ENCODE measurements at regions not wholly inside any gene's neighbourhood (a gene's known extent, or its start where the extent isn't known, plus 50 kb on each side); places are given as distances from the start of the nearest gene placed in this dataset.

DNA sequence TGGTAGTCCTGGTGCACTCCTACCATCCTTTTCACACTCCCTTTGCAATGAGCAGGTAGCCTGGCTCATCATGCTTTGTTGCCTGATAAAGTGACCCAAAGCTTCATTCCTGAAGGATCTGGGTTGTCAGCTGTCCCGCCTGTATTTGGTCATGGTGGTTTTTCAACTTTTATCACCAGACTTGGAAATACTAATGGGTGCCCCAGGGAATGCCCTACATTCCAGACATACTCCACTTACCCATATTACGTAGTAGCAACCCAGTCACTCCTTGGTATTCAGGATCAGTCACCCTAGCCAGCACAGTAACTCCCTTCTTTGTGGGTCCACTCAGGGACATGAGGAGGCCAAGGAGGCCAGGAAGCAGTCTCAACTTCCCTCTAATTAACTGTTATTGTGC is 199.2 kb downstream of the MAFB start:
- in situ Hi-C loops (cut with HindIII; ENCODE audit: low sequenced_read_pairs): loop anchor here (10.0 kb wide), 1 partner anchor 855 kb away; no protein-coding TSS in a partner anchor
- peak; percentile 20 for DNase-seq (ENCODE audit: low read depth)
- TF ChIP-seq, protein P1, sequence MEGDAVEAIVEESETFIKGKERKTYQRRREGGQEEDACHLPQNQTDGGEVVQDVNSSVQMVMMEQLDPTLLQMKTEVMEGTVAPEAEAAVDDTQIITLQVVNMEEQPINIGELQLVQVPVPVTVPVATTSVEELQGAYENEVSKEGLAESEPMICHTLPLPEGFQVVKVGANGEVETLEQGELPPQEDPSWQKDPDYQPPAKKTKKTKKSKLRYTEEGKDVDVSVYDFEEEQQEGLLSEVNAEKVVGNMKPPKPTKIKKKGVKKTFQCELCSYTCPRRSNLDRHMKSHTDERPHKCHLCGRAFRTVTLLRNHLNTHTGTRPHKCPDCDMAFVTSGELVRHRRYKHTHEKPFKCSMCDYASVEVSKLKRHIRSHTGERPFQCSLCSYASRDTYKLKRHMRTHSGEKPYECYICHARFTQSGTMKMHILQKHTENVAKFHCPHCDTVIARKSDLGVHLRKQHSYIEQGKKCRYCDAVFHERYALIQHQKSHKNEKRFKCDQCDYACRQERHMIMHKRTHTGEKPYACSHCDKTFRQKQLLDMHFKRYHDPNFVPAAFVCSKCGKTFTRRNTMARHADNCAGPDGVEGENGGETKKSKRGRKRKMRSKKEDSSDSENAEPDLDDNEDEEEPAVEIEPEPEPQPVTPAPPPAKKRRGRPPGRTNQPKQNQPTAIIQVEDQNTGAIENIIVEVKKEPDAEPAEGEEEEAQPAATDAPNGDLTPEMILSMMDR (IDR thresholded peaks at IDR 0.05; ENCODE audit: low read depth, low read length, missing control alignments): no peak

DNA sequence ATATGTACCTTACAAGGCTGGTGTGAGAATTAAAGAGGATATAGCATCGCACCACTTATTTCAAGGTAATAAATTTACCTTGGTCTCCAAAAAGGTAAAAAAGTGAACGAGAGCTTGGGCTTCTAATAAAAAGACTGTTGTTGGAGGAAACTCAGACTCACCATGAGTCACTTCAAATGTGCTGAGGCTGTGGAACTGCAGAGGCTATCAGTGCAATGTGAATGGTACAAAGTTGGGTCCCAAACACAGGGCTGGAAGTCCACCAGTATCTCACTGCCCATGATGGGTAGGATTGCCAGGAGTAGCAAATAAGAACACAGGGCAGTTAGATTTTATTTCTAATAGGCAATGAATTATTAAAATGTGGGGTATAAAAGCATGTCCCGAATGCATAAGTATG is 200.6 kb downstream of the MAFB start:
- no peak for DNase-seq (ENCODE audit: low read depth)
- no peak overlapping the region for H3K4me3 ChIP-seq (ENCODE audit: low read depth, low read length)
- in situ Hi-C loops (cut with HindIII; ENCODE audit: low sequenced_read_pairs): loop anchor here (10.0 kb wide), 1 partner anchor 854 kb away; no protein-coding TSS in a partner anchor
- TF ChIP-seq, protein P1 (IDR thresholded peaks at IDR 0.05; ENCODE audit: low read depth, low read length, missing control alignments): no peak

More for the DNA sequence above, 199.2 kb downstream of the MAFB start:
- H3K4me3 ChIP-seq (ENCODE audit: low read depth, low read length): no peak overlapping the region

DNA sequence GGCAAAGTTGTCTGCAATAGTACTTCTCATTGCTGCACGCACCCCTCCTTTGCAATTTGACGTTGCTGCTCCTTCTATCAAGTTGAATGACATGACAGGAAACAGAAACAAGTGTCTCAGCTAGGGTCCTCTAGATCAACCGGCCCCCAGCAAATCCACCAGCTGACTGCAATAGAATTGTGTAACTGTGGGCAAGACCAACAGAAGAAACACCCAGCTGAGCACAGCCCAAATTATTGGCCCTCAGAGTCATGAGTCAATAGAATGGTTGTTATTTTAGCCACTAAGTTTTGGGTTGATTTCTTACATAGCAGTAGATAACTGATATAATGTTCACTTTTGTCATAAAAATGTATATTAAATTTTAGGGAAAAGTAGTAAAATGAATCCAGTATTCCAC is 202.7 kb downstream of the MAFB start:
- DNase-seq (ENCODE audit: low read depth): no peak
- in situ Hi-C loops (cut with HindIII; ENCODE audit: low sequenced_read_pairs): loop anchor here (10.0 kb wide), 1 partner anchor 851 kb away; no protein-coding TSS in a partner anchor
- no peak overlapping the region for H3K4me3 ChIP-seq (ENCODE audit: low read depth, low read length)
- TF ChIP-seq, protein P1 (IDR thresholded peaks at IDR 0.05; ENCODE audit: low read depth, low read length, missing control alignments): no peak

DNA sequence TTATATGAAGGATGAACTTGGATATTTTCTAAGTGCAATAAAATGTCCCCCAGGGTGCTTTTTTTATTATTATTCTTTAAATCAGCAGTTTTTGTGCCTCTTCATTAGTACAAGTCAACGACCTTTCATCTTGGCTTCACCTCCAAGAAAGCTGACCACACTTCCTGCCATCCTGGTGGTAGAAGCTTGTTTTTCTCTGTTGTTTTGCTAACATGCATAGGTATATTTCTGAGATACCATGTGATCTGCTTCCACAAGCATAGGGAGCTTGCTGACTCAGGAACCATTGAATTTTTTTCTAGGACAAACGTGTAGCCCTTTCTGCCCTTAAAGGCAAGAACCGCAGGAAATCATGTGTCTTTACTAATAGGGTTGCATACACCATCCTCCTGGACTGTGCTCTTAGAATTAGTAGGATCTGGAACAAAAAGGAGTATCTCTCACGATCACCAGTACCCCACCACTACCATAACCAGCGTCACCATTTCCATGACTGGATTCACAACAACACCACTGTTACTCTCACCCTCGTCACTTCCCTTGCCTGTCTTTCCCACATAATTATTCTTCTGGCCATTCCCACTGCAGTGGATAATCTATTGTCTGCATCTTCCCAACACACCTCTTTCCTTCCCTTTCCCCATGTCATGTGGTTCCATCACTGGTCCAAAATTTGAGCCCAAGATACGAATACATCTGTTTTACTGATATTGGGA is 207.1 kb downstream of the MAFB start:
- H3K4me3 ChIP-seq (ENCODE audit: low read depth, low read length): no peak overlapping the region
- TF ChIP-seq, protein P1 (IDR thresholded peaks at IDR 0.05; ENCODE audit: low read depth, low read length, missing control alignments): no peak
- no peak for DNase-seq (ENCODE audit: low read depth)
- in situ Hi-C loops (cut with HindIII; ENCODE audit: low sequenced_read_pairs): loop anchor here (10.0 kb wide), 1 partner anchor 847 kb away; no protein-coding TSS in a partner anchor

DNA sequence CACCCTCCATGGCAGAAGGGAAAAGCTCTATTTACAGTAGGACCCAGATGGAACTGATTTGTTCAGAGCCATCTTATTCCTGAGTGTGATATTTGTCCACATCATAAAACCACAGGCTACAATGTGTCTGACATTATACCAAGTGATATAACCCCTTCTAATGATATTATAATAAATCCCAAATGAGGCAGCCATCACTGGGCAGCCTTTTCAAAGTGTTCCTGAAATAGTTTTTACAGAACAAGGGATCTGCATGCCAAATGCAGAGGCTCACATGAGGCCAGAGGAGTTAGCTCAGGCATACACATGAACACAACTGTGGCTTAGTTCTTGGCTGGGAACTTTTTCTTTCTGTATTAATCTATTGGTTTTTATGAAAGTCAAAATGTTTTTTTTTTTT is 207.7 kb downstream of the MAFB start:
- no peak overlapping the region for H3K4me3 ChIP-seq (ENCODE audit: low read depth, low read length)
- in situ Hi-C loops (cut with HindIII; ENCODE audit: low sequenced_read_pairs): loop anchor here (10.0 kb wide), 1 partner anchor 847 kb away; no protein-coding TSS in a partner anchor
- no peak for DNase-seq (ENCODE audit: low read depth)
- TF ChIP-seq, protein P1 (IDR thresholded peaks at IDR 0.05; ENCODE audit: low read depth, low read length, missing control alignments): no peak

DNA sequence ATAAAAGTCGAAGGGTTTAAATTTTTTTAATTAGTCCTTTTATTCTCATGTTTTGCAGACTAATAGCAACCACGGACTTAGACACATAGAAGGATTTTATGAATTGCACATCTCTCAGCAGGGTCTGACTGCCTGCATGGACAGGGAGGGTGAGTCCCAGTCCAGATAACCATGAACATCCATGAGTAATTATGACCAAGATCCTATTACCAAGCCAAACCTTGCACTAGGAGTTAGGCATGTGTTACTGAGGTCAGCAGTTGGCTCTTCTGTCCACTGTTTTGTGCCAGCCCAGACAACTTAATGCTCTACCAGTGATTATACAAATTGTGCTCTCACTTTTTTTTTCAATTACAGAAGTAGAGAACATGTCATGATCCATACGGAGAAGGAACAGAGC is 211.2 kb downstream of the MAFB start:
- in situ Hi-C loops (cut with HindIII; ENCODE audit: low sequenced_read_pairs): no loop called here
- no peak overlapping the region for H3K4me3 ChIP-seq (ENCODE audit: low read depth, low read length)
- DNase-seq (ENCODE audit: low read depth): no peak
- TF ChIP-seq, protein P1 (IDR thresholded peaks at IDR 0.05; ENCODE audit: low read depth, low read length, missing control alignments): no peak
